ENCODE measurements at regions not wholly inside any gene's neighbourhood (a gene's known extent, or its start where the extent isn't known, plus 50 kb on each side); places are given as distances from the start of the nearest gene placed in this dataset.

DNA sequence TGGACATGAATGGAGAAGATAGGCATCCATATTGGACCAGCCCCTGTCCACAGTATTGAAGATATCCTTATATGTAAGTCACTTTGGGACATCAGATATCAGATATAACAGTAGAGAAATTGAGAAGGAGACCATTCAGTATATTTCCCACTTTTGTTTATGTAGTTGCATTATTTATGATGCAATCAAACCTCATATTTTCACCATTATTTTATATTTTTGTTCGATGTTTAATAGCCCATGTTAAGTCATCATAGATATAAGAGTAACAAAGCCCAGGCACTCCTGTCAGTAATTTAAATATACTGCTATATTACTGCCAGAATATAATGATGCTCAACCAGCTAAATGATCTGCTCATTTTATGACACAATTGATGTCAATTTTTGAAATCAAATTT lies 744.5 kb upstream of the EPHA7 start:
- H3K9me3 ChIP-seq (ENCODE audit: low read length), result no peaks in the 10 kb centered on the region
- H3K4me3 ChIP-seq (replicated peaks in 1 of 3; ENCODE audit: insufficient read depth in 1 of 3, low read depth in 2 of 3, low read length in 3 of 3), result no peak overlapping the region
- no peaks in the 10 kb centered on the region for H3K27me3 ChIP-seq (ENCODE audit: control insufficient read depth in 1 of 2, insufficient read depth in 2 of 2, low read length in 2 of 2)
- H4K20me1 ChIP-seq (ENCODE audit: insufficient read depth, low read length), result no peaks in the 10 kb centered on the region
- no peaks in the 10 kb centered on the region for H3K79me2 ChIP-seq (ENCODE audit: insufficient read depth, low read length)
- CTCF ChIA-PET (ENCODE audit: low intra/inter-chr PET ratio, low total read pairs), result no interaction called here
- no peak overlapping the region for H2AFZ ChIP-seq (ENCODE audit: low read length)
- intact Hi-C loops (cut with micrococcal nuclease; ENCODE audit: unreplicated experiment) (no loop called here), in situ Hi-C loops (cut with HindIII; ENCODE audit: extremely low pct_ligation_motif_present, low pct_unique_long_range_greater_than_20kb) (no loop called here)
- TF ChIP-seq SATB2 (CRISPR knock-in tag; IDR thresholded peaks at IDR 0.05) (no peak), MAFF (IDR thresholded peaks at IDR 0.05; ENCODE audit: low read depth, low read length) (no peak), ZFP37 (CRISPR knock-in tag; IDR thresholded peaks at IDR 0.05; ENCODE audit: borderline replicate concordance) (no peak), ZNF10 (CRISPR knock-in tag; IDR thresholded peaks at IDR 0.05; ENCODE audit: borderline replicate concordance, low read depth) (no peak), ZNF256 (CRISPR knock-in tag; conservative IDR thresholded peaks at IDR 0.05) (no peak), ATF7 (IDR thresholded peaks at IDR 0.05) (peak; percentile 52; the same call in 1 of the 2 replicates), ATF7 (CRISPR knock-in tag; IDR thresholded peaks at IDR 0.05) (no peak)
- BruUV-seq (replicated peaks), result no TSS peak
- H3K4me2 ChIP-seq (ENCODE audit: low read depth, low read length), result no peak overlapping the region
- POLR2A ChIA-PET, result no interaction called here
- no peak for DNase-seq (ENCODE audit: low spot score)
- FAIRE-seq, result no peak
- WGBS (ENCODE audit: low lambda C conversion rate), result 0% methylated on average over 1 of the region's 1 CpG
- ATAC-seq, result no peak
- H3K4me1 ChIP-seq (ENCODE audit: insufficient read depth, low read length), result no peaks in the 10 kb centered on the region
- H3K27ac ChIP-seq (ENCODE audit: extremely low read length, insufficient read depth, low read length), result no peak overlapping the region
- no peak overlapping the region for H3K9ac ChIP-seq (ENCODE audit: insufficient read depth, low read depth, low read length)
- H3K36me3 ChIP-seq (replicated peaks in 1 of 2; ENCODE audit: control insufficient read depth in 1 of 2, insufficient read depth in 2 of 2, low read length in 2 of 2), result no peaks in the 10 kb centered on the region

DNA sequence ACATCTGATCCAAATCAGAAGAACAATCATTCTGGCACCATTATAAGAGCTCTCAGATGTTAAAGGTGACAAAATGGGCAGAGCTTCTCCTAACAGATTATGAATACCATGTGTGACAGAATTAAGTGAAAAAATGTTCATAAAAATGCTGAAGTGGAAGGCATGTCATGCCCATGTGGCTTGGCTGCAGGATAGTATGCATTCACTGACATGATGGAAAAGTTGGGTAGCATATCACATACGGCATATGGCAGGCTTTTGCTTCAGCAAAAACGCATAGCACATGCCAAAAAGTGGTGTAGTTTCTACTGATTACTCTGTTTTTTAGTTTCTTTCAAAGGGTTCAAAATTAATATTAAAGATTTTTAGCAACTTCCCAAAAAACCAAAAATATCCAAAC lies 731.5 kb upstream of the EPHA7 start:
- Histone ChIP-seq H3K27me3 (ENCODE audit: control insufficient read depth in 1 of 2, insufficient read depth in 2 of 2, low read length in 2 of 2) (no peaks in the 10 kb centered on the region), H3K27ac (ENCODE audit: extremely low read length, insufficient read depth, low read length) (no peak overlapping the region), H4K20me1 (ENCODE audit: insufficient read depth, low read length) (no peaks in the 10 kb centered on the region), H3K4me1 (ENCODE audit: insufficient read depth, low read length) (no peaks in the 10 kb centered on the region), H3K36me3 (replicated peaks in 1 of 2; ENCODE audit: control insufficient read depth in 1 of 2, insufficient read depth in 2 of 2, low read length in 2 of 2) (no peaks in the 10 kb centered on the region), H3K9me3 (ENCODE audit: low read length) (no peaks in the 10 kb centered on the region), H3K9ac (ENCODE audit: insufficient read depth, low read depth, low read length) (no peak overlapping the region), H3K4me3 (replicated peaks in 1 of 3; ENCODE audit: insufficient read depth in 1 of 3, low read depth in 2 of 3, low read length in 3 of 3) (no peak overlapping the region), H2AFZ (ENCODE audit: low read length) (no peak overlapping the region), H3K4me2 (ENCODE audit: low read depth, low read length) (no peak overlapping the region), H3K79me2 (ENCODE audit: insufficient read depth, low read length) (no peaks in the 10 kb centered on the region)
- FAIRE-seq (no peak), DNase-seq (ENCODE audit: low spot score) (no peak), ATAC-seq (no peak)
- BruUV-seq (replicated peaks), result no TSS peak
- 4% methylated on average over 2 of the region's 2 CpGs for WGBS (ENCODE audit: low lambda C conversion rate)
- intact Hi-C loops (cut with micrococcal nuclease; ENCODE audit: unreplicated experiment) (no loop called here), in situ Hi-C loops (cut with HindIII; ENCODE audit: extremely low pct_ligation_motif_present, low pct_unique_long_range_greater_than_20kb) (no loop called here)
- ChIA-PET CTCF (ENCODE audit: low intra/inter-chr PET ratio, low total read pairs) (no interaction called here), POLR2A (no interaction called here)
- TF ChIP-seq, protein P1, sequence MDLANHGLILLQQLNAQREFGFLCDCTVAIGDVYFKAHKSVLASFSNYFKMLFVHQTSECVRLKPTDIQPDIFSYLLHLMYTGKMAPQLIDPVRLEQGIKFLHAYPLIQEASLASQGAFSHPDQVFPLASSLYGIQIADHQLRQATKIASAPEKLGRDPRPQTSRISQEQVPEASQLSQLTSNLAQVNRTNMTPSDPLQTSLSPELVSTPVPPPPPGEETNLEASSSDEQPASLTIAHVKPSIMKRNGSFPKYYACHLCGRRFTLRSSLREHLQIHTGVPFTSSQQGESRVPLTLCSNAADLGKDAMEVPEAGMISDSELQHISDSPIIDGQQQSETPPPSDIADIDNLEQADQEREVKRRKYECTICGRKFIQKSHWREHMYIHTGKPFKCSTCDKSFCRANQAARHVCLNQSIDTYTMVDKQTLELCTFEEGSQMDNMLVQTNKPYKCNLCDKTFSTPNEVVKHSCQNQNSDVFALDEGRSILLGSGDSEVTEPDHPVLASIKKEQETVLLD (CRISPR knock-in tag; IDR thresholded peaks at IDR 0.05; ENCODE audit: low read depth), result no peak
- no peak for TF ChIP-seq NCOA2 (CRISPR knock-in tag; IDR thresholded peaks at IDR 0.05)
- no peak for TF ChIP-seq AGO1 (IDR thresholded peaks at IDR 0.05; ENCODE audit: low read depth, low read length, poor library complexity, severe bottlenecking)
- no peak for TF ChIP-seq PHB2 (IDR thresholded peaks at IDR 0.05; ENCODE audit: partially characterized antibody)
- TF ChIP-seq ZNF850 (CRISPR knock-in tag; conservative IDR thresholded peaks at IDR 0.05), result no peak
- no peak for TF ChIP-seq TAF15 (IDR thresholded peaks at IDR 0.05; ENCODE audit: low read depth, low read length, poor library complexity, severe bottlenecking)
- TF ChIP-seq, protein P2, sequence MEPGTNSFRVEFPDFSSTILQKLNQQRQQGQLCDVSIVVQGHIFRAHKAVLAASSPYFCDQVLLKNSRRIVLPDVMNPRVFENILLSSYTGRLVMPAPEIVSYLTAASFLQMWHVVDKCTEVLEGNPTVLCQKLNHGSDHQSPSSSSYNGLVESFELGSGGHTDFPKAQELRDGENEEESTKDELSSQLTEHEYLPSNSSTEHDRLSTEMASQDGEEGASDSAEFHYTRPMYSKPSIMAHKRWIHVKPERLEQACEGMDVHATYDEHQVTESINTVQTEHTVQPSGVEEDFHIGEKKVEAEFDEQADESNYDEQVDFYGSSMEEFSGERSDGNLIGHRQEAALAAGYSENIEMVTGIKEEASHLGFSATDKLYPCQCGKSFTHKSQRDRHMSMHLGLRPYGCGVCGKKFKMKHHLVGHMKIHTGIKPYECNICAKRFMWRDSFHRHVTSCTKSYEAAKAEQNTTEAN (CRISPR knock-in tag; conservative IDR thresholded peaks at IDR 0.05), result no peak
- TF ChIP-seq, protein P3, sequence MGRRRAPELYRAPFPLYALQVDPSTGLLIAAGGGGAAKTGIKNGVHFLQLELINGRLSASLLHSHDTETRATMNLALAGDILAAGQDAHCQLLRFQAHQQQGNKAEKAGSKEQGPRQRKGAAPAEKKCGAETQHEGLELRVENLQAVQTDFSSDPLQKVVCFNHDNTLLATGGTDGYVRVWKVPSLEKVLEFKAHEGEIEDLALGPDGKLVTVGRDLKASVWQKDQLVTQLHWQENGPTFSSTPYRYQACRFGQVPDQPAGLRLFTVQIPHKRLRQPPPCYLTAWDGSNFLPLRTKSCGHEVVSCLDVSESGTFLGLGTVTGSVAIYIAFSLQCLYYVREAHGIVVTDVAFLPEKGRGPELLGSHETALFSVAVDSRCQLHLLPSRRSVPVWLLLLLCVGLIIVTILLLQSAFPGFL (CRISPR knock-in tag; IDR thresholded peaks at IDR 0.05), result no peak
- TF ChIP-seq XRCC5 (optimal IDR thresholded peaks at IDR 0.05; ENCODE audit: low read length), result no peak
- no peak for TF ChIP-seq ZNF703 (CRISPR knock-in tag; IDR thresholded peaks at IDR 0.05; ENCODE audit: borderline replicate concordance)
- TF ChIP-seq PHF21A (CRISPR knock-in tag; IDR thresholded peaks at IDR 0.05), result no peak

Data from HepG2 (cell line).